KMS-11 (cell line): ENCODE measurements at regions not wholly inside any gene's neighbourhood (a gene's known extent, or its start where the extent isn't known, plus 50 kb on each side); places are given as distances from the start of the nearest gene placed in this dataset.
"Not testable (repeated sequence)": the region's sequence is repeated elsewhere in the genome, so short reads cannot be mapped to it uniquely, and the experiment has no call there.

ENCODE experiments used
- H2AFZ ChIP-seq: fragments of 200-600 bp; sonication (generic); 2 replicates; pipeline ENCODE4 v1.6.1; 2016; ENCODE audit warnings: antibody characterized with exemption, mixed run types, low read depth
- H3K27ac ChIP-seq: fragments of 200-600 bp; sonication (generic); 2 replicates; pipeline ENCODE4 v1.6.1; 2016; ENCODE audit warnings: mild to moderate bottlenecking, mixed run types
- H3K27me3 ChIP-seq: fragments of 200-600 bp; sonication (generic); 2 replicates; pipeline ENCODE4 v1.6.1; 2017; ENCODE audit warnings: mild to moderate bottlenecking, low read depth, mixed run types, moderate library complexity; ENCODE audit not compliant: insufficient read depth
- H3K36me3 ChIP-seq: fragments of 200-600 bp; sonication (generic); 2 replicates; pipeline ENCODE4 v1.6.1; 2017; ENCODE audit warnings: mild to moderate bottlenecking, mixed run types; ENCODE audit not compliant: insufficient read depth
- H3K4me1 ChIP-seq: fragments of 200-600 bp; sonication (generic); 2 replicates; pipeline ENCODE4 v1.6.1; 2016; ENCODE audit warnings: mild to moderate bottlenecking, low read depth, mixed run types; ENCODE audit not compliant: poor library complexity, severe bottlenecking
- H3K4me2 ChIP-seq: fragments of 200-600 bp; sonication (generic); 2 replicates; pipeline ENCODE4 v1.7.0; 2016; ENCODE audit warnings: mild to moderate bottlenecking, mixed run types
- H3K4me3 ChIP-seq: fragments of 200-600 bp; sonication (generic); IDR thresholded peaks from 2 replicates; pipeline ENCODE4 v1.6.1; 2017; ENCODE audit warnings: low read depth, low read length, mixed read lengths; ENCODE audit not compliant: insufficient read depth
- H3K79me2 ChIP-seq: fragments of 200-600 bp; sonication (generic); 2 replicates; pipeline ENCODE4 v1.6.1; 2016; ENCODE audit warnings: low read depth, mixed run types; ENCODE audit not compliant: insufficient read depth
- H3K9ac ChIP-seq: fragments of 200-600 bp; sonication (generic); 2 replicates; pipeline ENCODE4 v1.6.1; 2016; ENCODE audit warnings: mild to moderate bottlenecking, mixed run types
- H4K20me1 ChIP-seq: fragments of 200-600 bp; sonication (generic); 2 replicates; pipeline ENCODE4 v1.6.1; 2016; ENCODE audit warnings: mild to moderate bottlenecking, mixed run types; ENCODE audit not compliant: insufficient read depth
- TF ChIP-seq, protein P1 (sequence below): fragments of 200-600 bp; sonication (generic); conservative IDR thresholded peaks from 2 replicates; pipeline ENCODE4 v1.6.1; 2017; ENCODE audit warnings: low read depth, mild to moderate bottlenecking, antibody characterized with exemption, low read length, moderate library complexity, mixed read lengths

DNA sequence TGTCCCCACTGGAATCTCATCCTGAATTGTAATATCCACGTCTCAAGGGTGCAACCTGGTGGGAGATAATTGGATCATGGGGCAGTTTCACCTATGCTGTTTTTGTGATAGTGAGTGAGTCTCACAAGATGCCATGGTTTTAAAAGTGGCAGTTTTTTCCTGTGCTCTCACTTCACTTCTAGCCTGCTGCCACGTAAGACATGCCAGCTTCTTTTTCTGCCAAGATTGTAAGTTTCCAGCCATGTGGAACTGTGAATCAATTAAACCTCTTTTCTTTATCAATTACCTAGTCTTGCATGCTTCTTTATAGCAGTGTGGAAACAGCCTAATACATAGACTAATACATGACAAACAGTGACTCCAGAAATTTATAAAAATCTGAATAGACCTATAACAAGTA lies 1131.8 kb downstream of the PCDH7 start:
- Histone ChIP-seq H3K9ac (no peak overlapping the region), H3K4me1 (no peaks in the 10 kb centered on the region), H3K4me3 (no peak overlapping the region), H2AFZ (no peak overlapping the region), H3K27ac (no peak overlapping the region), H3K36me3 (no peaks in the 10 kb centered on the region), H4K20me1 (no peaks in the 10 kb centered on the region), H3K79me2 (no peaks in the 10 kb centered on the region), H3K4me2 (no peak overlapping the region), H3K27me3 (no peaks in the 10 kb centered on the region)
- TF ChIP-seq, protein P1, sequence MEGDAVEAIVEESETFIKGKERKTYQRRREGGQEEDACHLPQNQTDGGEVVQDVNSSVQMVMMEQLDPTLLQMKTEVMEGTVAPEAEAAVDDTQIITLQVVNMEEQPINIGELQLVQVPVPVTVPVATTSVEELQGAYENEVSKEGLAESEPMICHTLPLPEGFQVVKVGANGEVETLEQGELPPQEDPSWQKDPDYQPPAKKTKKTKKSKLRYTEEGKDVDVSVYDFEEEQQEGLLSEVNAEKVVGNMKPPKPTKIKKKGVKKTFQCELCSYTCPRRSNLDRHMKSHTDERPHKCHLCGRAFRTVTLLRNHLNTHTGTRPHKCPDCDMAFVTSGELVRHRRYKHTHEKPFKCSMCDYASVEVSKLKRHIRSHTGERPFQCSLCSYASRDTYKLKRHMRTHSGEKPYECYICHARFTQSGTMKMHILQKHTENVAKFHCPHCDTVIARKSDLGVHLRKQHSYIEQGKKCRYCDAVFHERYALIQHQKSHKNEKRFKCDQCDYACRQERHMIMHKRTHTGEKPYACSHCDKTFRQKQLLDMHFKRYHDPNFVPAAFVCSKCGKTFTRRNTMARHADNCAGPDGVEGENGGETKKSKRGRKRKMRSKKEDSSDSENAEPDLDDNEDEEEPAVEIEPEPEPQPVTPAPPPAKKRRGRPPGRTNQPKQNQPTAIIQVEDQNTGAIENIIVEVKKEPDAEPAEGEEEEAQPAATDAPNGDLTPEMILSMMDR = no peak

DNA sequence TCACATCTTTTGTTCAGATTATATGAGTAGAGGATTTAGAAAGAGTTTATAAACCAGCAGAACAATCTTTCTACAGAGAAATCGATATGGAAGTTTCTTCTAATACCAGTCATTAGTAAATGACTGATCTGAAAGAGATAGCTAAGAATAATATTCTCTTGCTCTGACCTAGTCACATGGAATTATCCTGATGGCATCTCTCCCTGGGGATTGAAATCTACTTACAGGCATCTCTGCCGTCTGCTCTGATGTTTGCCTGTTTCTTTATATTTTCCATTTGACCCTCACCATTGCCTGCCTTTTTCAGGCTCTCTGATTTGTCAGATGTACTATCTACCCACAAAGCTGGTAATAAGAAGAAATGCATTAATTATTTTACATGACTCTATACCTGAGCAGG lies 1157.3 kb downstream of the PCDH7 start:
- Histone ChIP-seq H3K9ac (no peak overlapping the region), H3K4me1 (no peaks in the 10 kb centered on the region), H4K20me1 (no peaks in the 10 kb centered on the region), H2AFZ (no peak overlapping the region), H3K27me3 (no peaks in the 10 kb centered on the region), H3K36me3 (no peaks in the 10 kb centered on the region), H3K79me2 (no peaks in the 10 kb centered on the region), H3K4me2 (no peak overlapping the region), H3K4me3 (no peak overlapping the region), H3K27ac (no peak overlapping the region)
- TF ChIP-seq, protein P1 = no peak

DNA sequence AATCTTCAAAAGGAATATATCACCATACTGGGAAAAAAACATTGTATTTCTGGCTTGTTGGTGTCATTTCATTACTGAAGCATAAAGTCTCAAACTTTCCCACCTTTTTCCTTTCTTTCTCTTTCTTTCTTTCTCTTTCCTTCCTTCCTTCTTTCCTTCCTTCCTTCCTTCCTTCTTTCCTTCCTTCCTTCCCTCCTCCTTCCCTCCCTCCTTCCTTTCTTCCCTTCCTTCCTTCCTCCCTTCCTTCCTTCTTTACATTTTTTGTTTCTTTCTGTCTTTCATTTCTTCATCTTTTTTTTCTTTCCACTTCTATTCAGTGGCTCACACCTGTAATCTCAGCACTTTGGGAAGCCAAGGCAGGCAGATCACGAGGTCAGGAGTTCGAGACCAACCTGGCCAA lies 1160.7 kb downstream of the PCDH7 start:
- not testable (repeated sequence) for H3K79me2 ChIP-seq, H4K20me1 ChIP-seq, H3K9ac ChIP-seq

DNA sequence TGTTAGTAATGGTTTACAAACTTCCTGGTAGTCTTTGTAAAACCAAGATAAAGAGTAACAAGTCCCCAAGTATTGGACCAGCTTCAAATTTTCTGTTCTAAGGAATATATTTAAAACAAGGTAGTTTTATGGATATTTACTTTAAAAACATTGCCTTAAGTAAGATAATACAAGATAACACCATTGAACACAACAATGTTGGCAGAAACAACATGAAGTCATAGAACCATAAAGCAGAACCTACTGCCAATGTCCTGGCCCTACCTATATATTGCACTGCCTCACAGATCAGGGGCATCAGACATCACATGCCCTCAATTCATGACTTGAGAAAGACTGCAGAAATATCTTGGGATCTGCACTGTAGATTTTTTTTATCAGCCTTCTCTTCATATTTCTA lies 1176.2 kb downstream of the PCDH7 start:
- Histone ChIP-seq H2AFZ (no peak overlapping the region), H3K27ac (no peak overlapping the region), H3K4me1 (no peaks in the 10 kb centered on the region), H3K9ac (no peak overlapping the region), H3K4me3 (no peak overlapping the region), H3K79me2 (no peaks in the 10 kb centered on the region), H4K20me1 (no peaks in the 10 kb centered on the region), H3K4me2 (no peak overlapping the region), H3K36me3 (no peaks in the 10 kb centered on the region), H3K27me3 (no peaks in the 10 kb centered on the region)
- TF ChIP-seq, protein P1 = no peak

More for the DNA sequence above, 1160.7 kb downstream of the PCDH7 start:
- H3K4me1 ChIP-seq, H3K4me3 ChIP-seq, H3K27me3 ChIP-seq, H3K27ac ChIP-seq, H3K36me3 ChIP-seq, H2AFZ ChIP-seq, H3K4me2 ChIP-seq: not testable (repeated sequence)

DNA sequence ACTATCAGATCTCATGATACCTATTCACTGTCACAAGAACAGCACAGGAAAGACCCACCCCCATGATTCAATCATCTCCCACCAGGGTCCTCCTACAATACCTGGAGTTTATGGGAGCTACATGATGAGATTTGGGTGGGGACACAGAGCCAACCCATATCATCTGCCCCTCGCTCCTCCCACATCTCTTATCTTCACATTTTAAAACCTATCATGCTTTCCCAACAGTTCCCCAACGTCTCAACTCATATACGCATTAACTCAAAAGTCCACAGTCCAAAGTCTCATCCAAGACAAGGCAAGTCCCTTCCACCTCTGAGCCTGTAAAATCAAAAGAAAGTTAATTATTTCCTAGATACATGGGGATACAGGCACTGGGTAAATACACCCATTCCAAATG lies 1185.2 kb downstream of the PCDH7 start:
- Histone ChIP-seq H3K9ac (no peak overlapping the region), H3K4me1 (no peaks in the 10 kb centered on the region)
- TF ChIP-seq, protein P1 = no peak

More for the DNA sequence above, 1185.2 kb downstream of the PCDH7 start:
- H3K4me2 ChIP-seq = no peak overlapping the region
- no peaks in the 10 kb centered on the region for H3K36me3 ChIP-seq
- H3K79me2 ChIP-seq = no peaks in the 10 kb centered on the region
- no peak overlapping the region for H3K27ac ChIP-seq
- no peak overlapping the region for H3K4me3 ChIP-seq
- no peak overlapping the region for H2AFZ ChIP-seq
- H4K20me1 ChIP-seq = no peaks in the 10 kb centered on the region
- no peaks in the 10 kb centered on the region for H3K27me3 ChIP-seq
